GM19351 (cell line): ENCODE measurements at regions not wholly inside any gene's neighbourhood (a gene's known extent, or its start where the extent isn't known, plus 50 kb on each side); places are given as distances from the start of the nearest gene placed in this dataset.
"Not testable (repeated sequence)": the region's sequence is repeated elsewhere in the genome, so short reads cannot be mapped to it uniquely, and the experiment has no call there.

Experiments used
- ATAC-seq: cut with Tn5 transposase; IDR thresholded peaks from one replicate; pipeline ENCODE4 v1.9.1; 2021; ENCODE audit warnings: mild to moderate bottlenecking, moderate library complexity; ENCODE audit not compliant: unreplicated experiment

GRCh38 chr21:25175938-25176337, 431.3 kb downstream of the MRPL39 start:
- no peak for ATAC-seq

GRCh38 chr21:25171438-25171837, 435.8 kb downstream of the MRPL39 start:
- ATAC-seq = no peak

GRCh38 chr21:25170681-25171080, 436.6 kb downstream of the MRPL39 start:
- ATAC-seq = no peak

GRCh38 chr21:25169370-25169769, 437.9 kb downstream of the MRPL39 start:
- ATAC-seq = no peak

GRCh38 chr21:25166904-25167303, 440.4 kb downstream of the MRPL39 start:
- ATAC-seq = not testable (repeated sequence)

- no peak for ATAC-seq
These were observed 445.7 kb downstream of the MRPL39 start for GRCh38 chr21:25161571-25161970.

- not testable (repeated sequence) for ATAC-seq
These were observed 452.3 kb downstream of the MRPL39 start for GRCh38 chr21:25155020-25155419.

- no peak for ATAC-seq
These were observed 458.3 kb downstream of the MRPL39 start for GRCh38 chr21:25149022-25149421.

- no peak for ATAC-seq
These were observed 467.9 kb downstream of the MRPL39 start for GRCh38 chr21:25139414-25139813.

- no peak for ATAC-seq
These were observed 473.3 kb downstream of the MRPL39 start for GRCh38 chr21:25133939-25134338.

GRCh38 chr21:25127811-25128210, 479.5 kb downstream of the MRPL39 start:
- ATAC-seq = no peak

GRCh38 chr21:25127007-25127406, 480.3 kb downstream of the MRPL39 start:
- ATAC-seq = no peak

GRCh38 chr21:25126564-25126963, 480.7 kb downstream of the MRPL39 start:
- no peak for ATAC-seq

GRCh38 chr21:25118648-25119047, 488.6 kb downstream of the MRPL39 start:
- no peak for ATAC-seq

GRCh38 chr21:25115021-25115420, 492.3 kb downstream of the MRPL39 start:
- peak; percentile 83 for ATAC-seq

- ATAC-seq = no peak
These were observed 499.6 kb downstream of the MRPL39 start for GRCh38 chr21:25107708-25108107.

- ATAC-seq = no peak
These were observed 503.6 kb downstream of the MRPL39 start for GRCh38 chr21:25103500-25104207.

- ATAC-seq = no peak
These were observed 509.6 kb downstream of the MRPL39 start for GRCh38 chr21:25097648-25098047.

GRCh38 chr21:25094695-25095094, 512.6 kb downstream of the MRPL39 start:
- ATAC-seq = no peak

- no peak for ATAC-seq
These were observed 514.8 kb downstream of the MRPL39 start for GRCh38 chr21:25092441-25093011.

- ATAC-seq = no peak
These were observed 526.2 kb downstream of the MRPL39 start for GRCh38 chr21:25081096-25081495.

GRCh38 chr21:25080661-25081060, 526.6 kb downstream of the MRPL39 start:
- no peak for ATAC-seq

- ATAC-seq = no peak
These were observed 527.1 kb downstream of the MRPL39 start for GRCh38 chr21:25080141-25080540.
